Osteocyte (in vitro differentiated cells): ENCODE measurements at regions not wholly inside any gene's neighbourhood (a gene's known extent, or its start where the extent isn't known, plus 50 kb on each side); places are given as distances from the start of the nearest gene placed in this dataset.

Source experiments
- DNase-seq: peaks from one replicate; pipeline ENCODE4 v3.0.0; 2021; ENCODE audit warnings: mixed read lengths; ENCODE audit not compliant: unreplicated experiment; ENCODE audit errors: extremely low spot score
- H3K27ac Mint-ChIP-seq: one replicate; pipeline ENCODE4 v1.8.0; 2021; ENCODE audit warnings: mild to moderate bottlenecking, mixed read lengths; ENCODE audit not compliant: unreplicated experiment
- H3K27me3 Mint-ChIP-seq: one replicate; pipeline ENCODE4 v1.8.0; 2021; ENCODE audit warnings: mixed read lengths; ENCODE audit not compliant: unreplicated experiment
- H3K36me3 Mint-ChIP-seq: one replicate; pipeline ENCODE4 v1.8.0; 2021; ENCODE audit warnings: mixed read lengths; ENCODE audit not compliant: unreplicated experiment
- H3K4me1 Mint-ChIP-seq: one replicate; pipeline ENCODE4 v1.8.0; 2021; ENCODE audit warnings: mixed read lengths; ENCODE audit not compliant: unreplicated experiment
- H3K4me3 Mint-ChIP-seq: one replicate; pipeline ENCODE4 v1.8.0; 2021; ENCODE audit warnings: mild to moderate bottlenecking, moderate library complexity, mixed read lengths; ENCODE audit not compliant: unreplicated experiment
- H3K9me3 Mint-ChIP-seq: one replicate; pipeline ENCODE4 v1.8.0; 2021; ENCODE audit warnings: mixed read lengths; ENCODE audit not compliant: unreplicated experiment
- CTCF ChIP-seq: fragments of 200-600 bp; sonication (generic); IDR thresholded peaks from 2 replicates; pipeline ENCODE4 v1.5.0; 2021; ENCODE audit warnings: antibody characterized with exemption, mild to moderate bottlenecking, moderate library complexity

GRCh38 chr1:195701149-195701548 lies 907.1 kb downstream of the KCNT2 start:
- no peak for DNase-seq
- H3K4me1 Mint-ChIP-seq = peaks cover 5% of the 10 kb centered on the region
- no peak overlapping the region for H3K4me3 Mint-ChIP-seq
- H3K9me3 Mint-ChIP-seq = no peaks in the 10 kb centered on the region
- H3K27me3 Mint-ChIP-seq = no peaks in the 10 kb centered on the region
- TF ChIP-seq CTCF = no peak
- no peak overlapping the region for H3K27ac Mint-ChIP-seq
- no peaks in the 10 kb centered on the region for H3K36me3 Mint-ChIP-seq

GRCh38 chr1:195697130-195697529 lies 911.1 kb downstream of the KCNT2 start:
- no peaks in the 10 kb centered on the region for H3K36me3 Mint-ChIP-seq
- no peak for TF ChIP-seq CTCF

GRCh38 chr1:195686764-195687163 lies 921.5 kb downstream of the KCNT2 start:
- no peaks in the 10 kb centered on the region for H3K27me3 Mint-ChIP-seq

More at GRCh38 chr1:195697130-195697529, 911.1 kb downstream of the KCNT2 start:
- no peaks in the 10 kb centered on the region for H3K27me3 Mint-ChIP-seq
- DNase-seq = no peak
- H3K9me3 Mint-ChIP-seq = no peaks in the 10 kb centered on the region
- H3K4me1 Mint-ChIP-seq = peaks cover 5% of the 10 kb centered on the region
- no peak overlapping the region for H3K4me3 Mint-ChIP-seq
- H3K27ac Mint-ChIP-seq = no peak overlapping the region

GRCh38 chr1:195664628-195665027 lies 943.6 kb downstream of the KCNT2 start:
- Mint-ChIP-seq H3K9me3 (no peaks in the 10 kb centered on the region), H3K27ac (no peak overlapping the region), H3K36me3 (no peaks in the 10 kb centered on the region), H3K4me1 (peaks cover 5% of the 10 kb centered on the region), H3K4me3 (no peak overlapping the region), H3K27me3 (no peaks in the 10 kb centered on the region)
- no peak for TF ChIP-seq CTCF
- DNase-seq = no peak

More at GRCh38 chr1:195686764-195687163, 921.5 kb downstream of the KCNT2 start:
- no peaks in the 10 kb centered on the region for H3K36me3 Mint-ChIP-seq
- H3K4me3 Mint-ChIP-seq = no peak overlapping the region
- H3K4me1 Mint-ChIP-seq = peaks cover 7% of the 10 kb centered on the region
- TF ChIP-seq CTCF = no peak
- H3K27ac Mint-ChIP-seq = no peak overlapping the region
- no peak for DNase-seq
- H3K9me3 Mint-ChIP-seq = no peaks in the 10 kb centered on the region

- no peaks in the 10 kb centered on the region for H3K9me3 Mint-ChIP-seq
- DNase-seq = no peak
- TF ChIP-seq CTCF = no peak
- H3K4me3 Mint-ChIP-seq = no peak overlapping the region
- no peaks in the 10 kb centered on the region for H3K36me3 Mint-ChIP-seq
- H3K4me1 Mint-ChIP-seq = peaks cover 5% of the 10 kb centered on the region
- no peaks in the 10 kb centered on the region for H3K27me3 Mint-ChIP-seq
- no peak overlapping the region for H3K27ac Mint-ChIP-seq
These were observed 944.5 kb downstream of the KCNT2 start for GRCh38 chr1:195663549-195664280.
